ENCODE measurements at regions not wholly inside any gene's neighbourhood (a gene's known extent, or its start where the extent isn't known, plus 50 kb on each side); places are given as distances from the start of the nearest gene placed in this dataset.

DNA sequence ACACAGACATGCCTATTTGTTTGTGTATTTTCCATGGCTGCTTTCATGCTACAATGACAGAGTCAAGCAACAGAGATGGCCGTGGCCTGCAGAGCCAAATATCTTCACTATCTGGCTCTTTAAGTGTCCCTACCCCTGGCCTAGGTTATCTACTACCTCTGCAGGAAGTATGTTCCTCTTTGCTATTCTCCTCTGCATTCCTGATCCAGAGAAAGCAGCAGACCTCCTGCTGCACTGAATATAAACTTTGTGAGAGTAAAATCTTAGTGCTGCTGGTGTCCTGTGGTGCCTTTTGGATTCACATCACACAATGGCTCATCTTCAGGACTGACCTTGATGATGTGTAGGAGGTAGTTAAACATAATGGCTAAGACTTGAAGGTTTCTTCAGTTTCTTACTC is 233.4 kb downstream of the IPO8 start:
- H3K27me3 ChIP-seq, result no peaks in the 10 kb centered on the region
- intact Hi-C loops (cut with DNase I), result no loop called here
- WGBS, 3 donors, result 41 to 60% (median 50%) methylated on average over 1 of the region's 1 CpG
- no peaks in the 10 kb centered on the region for H3K36me3 ChIP-seq
- no peak for DNase-seq
- H3K27ac ChIP-seq, result no peak overlapping the region
- no peaks in the 10 kb centered on the region for H3K9me3 ChIP-seq
- H3K4me3 ChIP-seq, result no peak overlapping the region
- no peak for TF ChIP-seq CTCF (IDR thresholded peaks at IDR 0.05)
- TF ChIP-seq POLR2A (IDR thresholded peaks at IDR 0.05), result no peak
- TF ChIP-seq EP300 (IDR thresholded peaks at IDR 0.05), result no peak
- no peaks in the 10 kb centered on the region for H3K4me1 ChIP-seq (ENCODE audit: insufficient read depth)

GRCh38 chr12:30461026-30461615 is 234.5 kb downstream of the IPO8 start:
- intact Hi-C loops (cut with DNase I), result no loop called here
- no peak for DNase-seq
- no peaks in the 10 kb centered on the region for H3K27me3 ChIP-seq
- TF ChIP-seq CTCF (IDR thresholded peaks at IDR 0.05), result no peak
- no peak for TF ChIP-seq POLR2A (IDR thresholded peaks at IDR 0.05)
- TF ChIP-seq EP300 (IDR thresholded peaks at IDR 0.05), result no peak
- no peaks in the 10 kb centered on the region for H3K9me3 ChIP-seq
- H3K4me1 ChIP-seq (ENCODE audit: insufficient read depth), result no peaks in the 10 kb centered on the region
- H3K4me3 ChIP-seq, result no peak overlapping the region
- no peak overlapping the region for H3K27ac ChIP-seq
- H3K36me3 ChIP-seq, result no peaks in the 10 kb centered on the region

- Histone ChIP-seq H3K4me1 (ENCODE audit: insufficient read depth) (no peaks in the 10 kb centered on the region), H3K9me3 (no peaks in the 10 kb centered on the region), H3K27me3 (no peaks in the 10 kb centered on the region), H3K36me3 (no peaks in the 10 kb centered on the region), H3K4me3 (no peak overlapping the region), H3K27ac (no peak overlapping the region)
- TF ChIP-seq POLR2A (IDR thresholded peaks at IDR 0.05), result no peak
- TF ChIP-seq CTCF (IDR thresholded peaks at IDR 0.05), result no peak
- no peak for TF ChIP-seq EP300 (IDR thresholded peaks at IDR 0.05)
- WGBS, 3 donors, result 91 to 93% (median 93%) methylated on average over 3 of the region's 3 CpGs
- intact Hi-C loops (cut with DNase I), result no loop called here
- DNase-seq, result no peak
Observed at GRCh38 chr12:30458453-30458852, 237.2 kb downstream of the IPO8 start.

GRCh38 chr12:30457621-30458289 is 237.9 kb downstream of the IPO8 start:
- Histone ChIP-seq H3K4me3 (no peak overlapping the region), H3K36me3 (no peaks in the 10 kb centered on the region), H3K27me3 (no peaks in the 10 kb centered on the region), H3K27ac (no peak overlapping the region), H3K4me1 (ENCODE audit: insufficient read depth) (no peaks in the 10 kb centered on the region), H3K9me3 (no peaks in the 10 kb centered on the region)
- no peak for TF ChIP-seq EP300 (IDR thresholded peaks at IDR 0.05)
- no peak for TF ChIP-seq CTCF (IDR thresholded peaks at IDR 0.05)
- TF ChIP-seq POLR2A (IDR thresholded peaks at IDR 0.05), result no peak
- WGBS, 3 donors, result 35 to 42% (median 39%) methylated on average over 3 of the region's 3 CpGs
- intact Hi-C loops (cut with DNase I), result no loop called here
- no peak for DNase-seq

Data from ovary (tissue), 7 donors.